GM23338 (cell line): ENCODE measurements at regions not wholly inside any gene's neighbourhood (a gene's known extent, or its start where the extent isn't known, plus 50 kb on each side); places are given as distances from the start of the nearest gene placed in this dataset.

ENCODE experiments used
- ATAC-seq: fragments of 200-7000 bp; cut with Tn5 transposase; 3 replicates; pipeline ENCODE4 v1.9.1; 2020
- DNase-seq: peaks from one replicate; pipeline ENCODE4 v3.0.0-alpha.2; 2015; ENCODE audit warnings: low spot score
- H2AFZ ChIP-seq: fragments of 200-600 bp; sonication (generic); 2 replicates; pipeline ENCODE4 v1.8.0; 2016; ENCODE audit warnings: antibody characterized with exemption, mild to moderate bottlenecking, moderate library complexity
- H3F3A ChIP-seq: fragments of 200-600 bp; sonication (generic); replicated peaks from 2 replicates; pipeline ENCODE4 v1.8.0; 2017; ENCODE audit warnings: antibody characterized with exemption, mixed run types, low read depth
- H3K27ac ChIP-seq: fragments of 200-600 bp; sonication (generic); 2 replicates; pipeline ENCODE4 v1.6.1; 2016; ENCODE audit warnings: low read depth
- H3K27me3 ChIP-seq: fragments of 200-600 bp; sonication (generic); 2 replicates; pipeline ENCODE4 v1.8.0; 2016; ENCODE audit warnings: mild to moderate bottlenecking, mixed run types, moderate library complexity; ENCODE audit not compliant: insufficient read depth
- H3K36me3 ChIP-seq: fragments of 200-600 bp; sonication (generic); 2 replicates; pipeline ENCODE4 v1.8.0; 2016; ENCODE audit warnings: mild to moderate bottlenecking; ENCODE audit not compliant: insufficient read depth
- H3K4me1 ChIP-seq: fragments of 200-600 bp; sonication (generic); 2 replicates; pipeline ENCODE4 v1.8.0; 2016; ENCODE audit warnings: mild to moderate bottlenecking, moderate library complexity; ENCODE audit not compliant: insufficient read depth
- H3K4me2 ChIP-seq: fragments of 200-600 bp; sonication (generic); 2 replicates; pipeline ENCODE4 v1.7.1; 2017; ENCODE audit warnings: mixed run types
- H3K4me3 ChIP-seq: fragments of 200-600 bp; sonication (generic); 2 replicates; pipeline ENCODE4 v1.6.1; 2016; ENCODE audit warnings: mixed run types
- H3K79me2 ChIP-seq: fragments of 200-600 bp; sonication (generic); replicated peaks from 2 replicates; pipeline ENCODE4 v1.8.0; 2017; ENCODE audit warnings: mild to moderate bottlenecking; ENCODE audit not compliant: insufficient read depth
- H3K9me2 ChIP-seq: fragments of 200-600 bp; sonication (generic); 2 replicates; pipeline ENCODE4 v1.8.0; 2017; ENCODE audit not compliant: insufficient read depth
- H4K20me1 ChIP-seq: fragments of 200-600 bp; sonication (generic); replicated peaks from 2 replicates; pipeline ENCODE4 v1.8.0; 2017; ENCODE audit warnings: mild to moderate bottlenecking; ENCODE audit not compliant: insufficient read depth
- H3K27ac Mint-ChIP-seq: 2 replicates; pipeline ENCODE4 v1.8.0; 2020; ENCODE audit warnings: inconsistent platforms, mild to moderate bottlenecking, moderate library complexity, mixed read lengths
- H3K27me3 Mint-ChIP-seq: 3 replicates; pipeline ENCODE4 v1.8.0; 2022; ENCODE audit warnings: low read depth, mild to moderate bottlenecking, moderate library complexity, mixed read lengths, inconsistent platforms; ENCODE audit not compliant: insufficient read depth, poor library complexity
- H3K36me3 Mint-ChIP-seq: 3 replicates; pipeline ENCODE4 v1.8.0; 2021; ENCODE audit warnings: low read depth, mild to moderate bottlenecking, inconsistent platforms, moderate library complexity, mixed read lengths
- H3K4me1 Mint-ChIP-seq: 3 replicates; pipeline ENCODE4 v1.8.0; 2020; ENCODE audit warnings: mild to moderate bottlenecking, inconsistent platforms, mixed read lengths
- H3K4me3 Mint-ChIP-seq: 3 replicates; pipeline ENCODE4 v1.8.0; 2021; ENCODE audit warnings: moderate library complexity, mild to moderate bottlenecking, inconsistent platforms, mixed read lengths
- H3K9me3 Mint-ChIP-seq: 3 replicates; pipeline ENCODE4 v1.8.0; 2020; ENCODE audit warnings: moderate library complexity, mild to moderate bottlenecking, inconsistent platforms, mixed read lengths
- CREB1 ChIP-seq: fragments of 250-450 bp; sonication (Bioruptor Pico); IDR thresholded peaks from 2 replicates; pipeline ENCODE4 v1.5.0; 2020; ENCODE audit warnings: low read depth, mild to moderate bottlenecking, moderate library complexity
- CTCF ChIP-seq, 2 experiments: fragments of 200-600 bp in 1 of 2; sonication (generic) in 1 of 2; conservative IDR thresholded peaks; 2 replicates each; pipeline versions ENCODE4 v1.5.1 to v1.6.1; 2016 to 2017; ENCODE audit warnings: antibody characterized with exemption in 2 of 2, low read depth in 2 of 2, mild to moderate bottlenecking in 2 of 2, moderate library complexity in 1 of 2
- ETS1 ChIP-seq: IDR thresholded peaks from 2 replicates; pipeline ENCODE4 v1.6.1; 2016; ENCODE audit warnings: antibody characterized with exemption
- EZH2 ChIP-seq: fragments of 200-600 bp; sonication (generic); IDR thresholded peaks from one replicate; pipeline ENCODE4 v1.8.0; 2017; ENCODE audit warnings: antibody characterized with exemption, mild to moderate bottlenecking, low read depth; ENCODE audit not compliant: unreplicated experiment
- EZH2phosphoT487 ChIP-seq: fragments of 200-600 bp; sonication (generic); IDR thresholded peaks from one replicate; pipeline ENCODE4 v1.8.1; 2018; ENCODE audit warnings: antibody characterized with exemption; ENCODE audit not compliant: unreplicated experiment
- JUNB ChIP-seq: IDR thresholded peaks from one replicate; pipeline ENCODE4 v1.6.1; 2016; ENCODE audit warnings: antibody characterized with exemption; ENCODE audit not compliant: unreplicated experiment
- NANOG ChIP-seq: IDR thresholded peaks from 2 replicates; pipeline ENCODE4 v1.6.1; 2016; ENCODE audit warnings: antibody characterized with exemption, borderline replicate concordance
- POLR2AphosphoS5 ChIP-seq: IDR thresholded peaks from 2 replicates; pipeline ENCODE4 v1.6.1; 2016; ENCODE audit warnings: antibody characterized with exemption, low read depth
- REST ChIP-seq: IDR thresholded peaks from one replicate; pipeline ENCODE4 v1.6.1; 2018; ENCODE audit warnings: antibody characterized with exemption; ENCODE audit not compliant: unreplicated experiment
- STAT1 ChIP-seq: IDR thresholded peaks from one replicate; pipeline ENCODE4 v1.6.1; 2016; ENCODE audit warnings: antibody characterized with exemption; ENCODE audit not compliant: unreplicated experiment
- ZNF114 ChIP-seq: fragments of 250-450 bp; sonication (Bioruptor Pico); IDR thresholded peaks from 2 replicates; pipeline ENCODE4 v1.5.0; 2020; ENCODE audit warnings: mild to moderate bottlenecking, moderate library complexity
- ZNF331 ChIP-seq: fragments of 250-450 bp; sonication (Bioruptor Pico); IDR thresholded peaks from 2 replicates; pipeline ENCODE4 v1.5.0; 2020; ENCODE audit warnings: low read depth, mild to moderate bottlenecking, moderate library complexity
- ZNF462 ChIP-seq: fragments of 250-450 bp; sonication (Bioruptor Pico); IDR thresholded peaks from 2 replicates; pipeline ENCODE4 v1.5.0; 2020; ENCODE audit warnings: mild to moderate bottlenecking, moderate library complexity

GRCh38 chr14:48738186-48738925 is 847.8 kb downstream of the RPS29 start:
- TF ChIP-seq ZNF462 (CRISPR knock-in tag) (no peak), CREB1 (CRISPR knock-in tag) (no peak), EZH2 (no peak), ETS1 (no peak), POLR2AphosphoS5 (no peak), CTCF (conservative IDR thresholded peaks at IDR 0.05; ENCODE audit: low read depth in 2 of 2) (no peak), EZH2phosphoT487 (no peak), JUNB (no peak), ZNF114 (CRISPR knock-in tag) (no peak), ZNF331 (CRISPR knock-in tag) (no peak), REST (no peak), STAT1 (no peak), NANOG (no peak)
- H4K20me1 ChIP-seq = no peaks in the 10 kb centered on the region
- Mint-ChIP-seq H3K4me3 (no peak overlapping the region), H3K27me3 (no peaks in the 10 kb centered on the region), H3K36me3 (peaks cover 25% of the 10 kb centered on the region), H3K27ac (no peak overlapping the region), H3K9me3 (peaks cover 27% of the 10 kb centered on the region), H3K4me1 (no peaks in the 10 kb centered on the region)
- H3K79me2 ChIP-seq = no peaks in the 10 kb centered on the region
- no peak overlapping the region for H3K4me2 ChIP-seq
- H3K4me1 ChIP-seq = no peaks in the 10 kb centered on the region
- no peak overlapping the region for H2AFZ ChIP-seq
- ATAC-seq = no peak
- no peaks in the 10 kb centered on the region for H3K36me3 ChIP-seq
- H3K9me2 ChIP-seq = 0 out of 2 replicates have a peak, but pooled peaks cover 5% of the 10 kb centered on the region
- no peaks in the 10 kb centered on the region for H3K27me3 ChIP-seq
- no peak overlapping the region for H3K4me3 ChIP-seq
- no peaks in the 10 kb centered on the region for H3F3A ChIP-seq
- no peak overlapping the region for H3K27ac ChIP-seq
- DNase-seq = no peak
